Keratinocyte (primary cell): ENCODE measurements at regions not wholly inside any gene's neighbourhood (a gene's known extent, or its start where the extent isn't known, plus 50 kb on each side); places are given as distances from the start of the nearest gene placed in this dataset.

Experiments
- DNase-seq: peaks from one replicate; pipeline ENCODE4 v3.0.0-alpha.2; 2011; ENCODE audit warnings: low read depth, missing footprints, low spot score
- FAIRE-seq: peaks from 2 replicates; lab custom pipeline; 2011; peaks lifted over from hg19 to GRCh38; lab: Jason Lieb, UNC
- H2AFZ ChIP-seq: 2 replicates; pipeline ENCODE4 v1.6.0; 2012; ENCODE audit warnings: low read length, control low read depth, inconsistent platforms; ENCODE audit not compliant: control insufficient read depth
- H3K27ac ChIP-seq: 2 replicates; pipeline ENCODE4 v1.5.1; 2011; ENCODE audit warnings: low read length; ENCODE audit not compliant: control insufficient read depth, insufficient read depth
- H3K27me3 ChIP-seq: 3 replicates; pipeline ENCODE4 v1.6.0; 2011; ENCODE audit warnings: low read length; ENCODE audit not compliant: control insufficient read depth, insufficient read depth; ENCODE audit errors: extremely low read depth
- H3K36me3 ChIP-seq, 2 experiments: 2 replicates in 1 of 2; 3 replicates in 1 of 2; pipeline ENCODE4 v1.5.1; 2011; ENCODE audit warnings: low read length in 2 of 2, mild to moderate bottlenecking in 1 of 2; ENCODE audit not compliant: control insufficient read depth in 2 of 2, insufficient read depth in 2 of 2; ENCODE audit errors: extremely low read depth in 1 of 2
- H3K4me1 ChIP-seq: 3 replicates; pipeline ENCODE4 v1.5.1; 2011; ENCODE audit warnings: low read length; ENCODE audit not compliant: control insufficient read depth, insufficient read depth; ENCODE audit errors: extremely low read depth
- H3K4me2 ChIP-seq: 3 replicates; pipeline ENCODE4 v1.6.0; 2011; ENCODE audit warnings: low read depth, low read length; ENCODE audit not compliant: control insufficient read depth, insufficient read depth; ENCODE audit errors: extremely low read depth
- H3K4me3 ChIP-seq, 3 experiments: fragments of 200-600 bp in 1 of 3; sonication (generic) in 1 of 3; 2 replicates in 2 of 3; 3 replicates in 1 of 3; pipeline ENCODE4 v1.5.1; 2011 to 2016; ENCODE audit warnings: low read length in 3 of 3, mild to moderate bottlenecking in 3 of 3, control low read depth in 2 of 3, inconsistent platforms in 1 of 3, low read depth in 1 of 3, mixed read lengths in 1 of 3, mixed run types in 1 of 3, moderate library complexity in 1 of 3; ENCODE audit not compliant: control insufficient read depth in 2 of 3, insufficient read depth in 2 of 3; ENCODE audit errors: extremely low read depth in 1 of 3
- H3K79me2 ChIP-seq: 2 replicates; pipeline ENCODE4 v1.6.0; 2012; ENCODE audit warnings: low read length; ENCODE audit not compliant: control insufficient read depth, insufficient read depth
- H3K9ac ChIP-seq: 3 replicates; pipeline ENCODE4 v1.6.0; 2011; ENCODE audit warnings: low read length; ENCODE audit not compliant: control insufficient read depth, insufficient read depth; ENCODE audit errors: extremely low read depth
- H3K9me1 ChIP-seq: 3 replicates; pipeline ENCODE4 v1.6.0; 2011; ENCODE audit warnings: low read length; ENCODE audit not compliant: control insufficient read depth, insufficient read depth; ENCODE audit errors: extremely low read depth
- H3K9me3 ChIP-seq: 2 replicates; pipeline ENCODE4 v1.5.1; 2012; ENCODE audit warnings: low read depth, low read length; ENCODE audit not compliant: control insufficient read depth
- H4K20me1 ChIP-seq: 3 replicates; pipeline ENCODE4 v1.6.0; 2011; ENCODE audit warnings: low read length; ENCODE audit not compliant: control insufficient read depth, insufficient read depth; ENCODE audit errors: extremely low read depth
- CTCF ChIP-seq, 3 experiments: IDR thresholded peaks in 1 of 3; conservative IDR thresholded peaks in 1 of 3; optimal IDR thresholded peaks in 1 of 3; 2 replicates in 2 of 3; 3 replicates in 1 of 3; pipeline versions ENCODE3 to v1.5.1; 2011; ENCODE audit warnings: low read length in 3 of 3, mild to moderate bottlenecking in 3 of 3, moderate library complexity in 2 of 3, control low read depth in 1 of 3, inconsistent platforms in 1 of 3; ENCODE audit not compliant: insufficient read depth in 2 of 3; ENCODE audit errors: extremely low read depth in 1 of 3
- EZH2 ChIP-seq: IDR thresholded peaks from one replicate; pipeline ENCODE4 v1.6.1; 2012; ENCODE audit warnings: inconsistent platforms, mild to moderate bottlenecking, low read length, moderate library complexity
- dilution Hi-C: fragments of 300-500 bp; cut with MboI; formaldehyde crosslinking; loops from one replicate; pipeline ENCODE4 v1.7.0; 2020; ENCODE audit warnings: low sequenced_read_pairs; ENCODE audit not compliant: extremely low pct_ligation_motif_present

GRCh38 chr18:40420675-40421074, 1534.4 kb upstream of the PIK3C3 start:
- H3K4me2 ChIP-seq: no peak overlapping the region
- no peak for DNase-seq
- H3K9me3 ChIP-seq: no peaks in the 10 kb centered on the region
- H3K79me2 ChIP-seq: no peaks in the 10 kb centered on the region
- H4K20me1 ChIP-seq: no peaks in the 10 kb centered on the region
- no peak overlapping the region for H3K4me3 ChIP-seq
- H3K27ac ChIP-seq: no peak overlapping the region
- H3K9me1 ChIP-seq: no peaks in the 10 kb centered on the region
- dilution Hi-C loops: no loop called here
- no peak for FAIRE-seq
- no peak overlapping the region for H3K9ac ChIP-seq
- no peaks in the 10 kb centered on the region for H3K27me3 ChIP-seq
- H3K36me3 ChIP-seq: no peaks in the 10 kb centered on the region
- TF ChIP-seq EZH2 (no peak), CTCF (optimal IDR thresholded peaks at IDR 0.05 in 1 of 3, IDR thresholded peaks at IDR 0.05 in 1 of 3, conservative IDR thresholded peaks at IDR 0.05 in 1 of 3; ENCODE audit: extremely low read depth in 1 of 3, insufficient read depth in 2 of 3, low read length in 3 of 3) (no peak)
- no peaks in the 10 kb centered on the region for H3K4me1 ChIP-seq
- H2AFZ ChIP-seq: no peak overlapping the region

- Histone ChIP-seq H3K4me1 (no peaks in the 10 kb centered on the region), H3K4me2 (no peak overlapping the region), H3K9ac (no peak overlapping the region), H3K79me2 (no peaks in the 10 kb centered on the region), H3K9me3 (no peaks in the 10 kb centered on the region), H2AFZ (no peak overlapping the region), H4K20me1 (no peaks in the 10 kb centered on the region), H3K27me3 (no peaks in the 10 kb centered on the region), H3K4me3 (no peak overlapping the region), H3K27ac (no peak overlapping the region), H3K36me3 (no peaks in the 10 kb centered on the region), H3K9me1 (no peaks in the 10 kb centered on the region)
- dilution Hi-C loops: no loop called here
- no peak for DNase-seq
- no peak for FAIRE-seq
- TF ChIP-seq EZH2 (no peak), CTCF (optimal IDR thresholded peaks at IDR 0.05 in 1 of 3, IDR thresholded peaks at IDR 0.05 in 1 of 3, conservative IDR thresholded peaks at IDR 0.05 in 1 of 3; ENCODE audit: extremely low read depth in 1 of 3, insufficient read depth in 2 of 3, low read length in 3 of 3) (no peak)
Observed at GRCh38 chr18:40417501-40417900, 1537.5 kb upstream of the PIK3C3 start.
